ENCODE measurements at regions not wholly inside any gene's neighbourhood (a gene's known extent, or its start where the extent isn't known, plus 50 kb on each side); places are given as distances from the start of the nearest gene placed in this dataset.
"Not testable (repeated sequence)": the region's sequence is repeated elsewhere in the genome, so short reads cannot be mapped to it uniquely, and the experiment has no call there.

DNA sequence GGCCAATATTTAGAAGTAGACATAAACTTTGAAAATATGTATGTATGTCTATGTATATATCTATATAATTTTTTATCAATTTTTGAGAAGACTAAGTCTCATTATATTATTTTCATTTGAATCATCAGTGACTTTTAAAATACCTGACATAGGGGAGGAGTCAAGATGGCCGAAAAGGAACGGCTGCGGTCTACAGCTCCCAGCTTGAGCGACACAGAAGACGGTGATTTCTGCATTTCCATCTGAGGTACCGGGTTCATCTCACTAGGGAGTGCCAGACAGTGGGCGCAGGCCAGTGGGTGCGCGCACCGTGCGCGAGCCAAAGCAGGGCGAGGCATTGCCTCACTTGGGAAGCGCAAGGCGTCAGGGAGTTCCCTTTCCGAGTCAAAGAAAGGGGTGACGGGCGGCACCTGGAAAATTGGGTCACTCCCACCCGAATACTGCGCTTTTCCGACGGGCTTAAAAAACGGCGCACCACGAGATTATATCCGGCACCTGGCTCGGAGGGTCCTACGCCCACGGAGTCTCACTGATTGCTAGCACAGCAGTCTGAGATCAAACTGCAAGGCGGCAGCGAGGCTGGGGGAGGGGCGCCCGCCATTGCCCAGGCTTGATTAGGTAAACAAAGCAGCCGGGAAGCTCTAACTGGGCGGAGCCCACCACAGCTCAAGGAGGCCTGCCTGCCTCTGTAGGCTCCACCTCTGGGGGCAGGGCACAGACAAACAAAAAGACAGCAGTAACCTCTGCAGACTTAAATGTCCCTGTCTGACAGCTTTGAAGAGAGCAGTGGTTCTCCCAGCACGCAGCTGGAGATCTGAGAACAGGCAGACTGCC, 181.1 kb downstream of the MANEA start:
- TF ChIP-seq, protein P1, sequence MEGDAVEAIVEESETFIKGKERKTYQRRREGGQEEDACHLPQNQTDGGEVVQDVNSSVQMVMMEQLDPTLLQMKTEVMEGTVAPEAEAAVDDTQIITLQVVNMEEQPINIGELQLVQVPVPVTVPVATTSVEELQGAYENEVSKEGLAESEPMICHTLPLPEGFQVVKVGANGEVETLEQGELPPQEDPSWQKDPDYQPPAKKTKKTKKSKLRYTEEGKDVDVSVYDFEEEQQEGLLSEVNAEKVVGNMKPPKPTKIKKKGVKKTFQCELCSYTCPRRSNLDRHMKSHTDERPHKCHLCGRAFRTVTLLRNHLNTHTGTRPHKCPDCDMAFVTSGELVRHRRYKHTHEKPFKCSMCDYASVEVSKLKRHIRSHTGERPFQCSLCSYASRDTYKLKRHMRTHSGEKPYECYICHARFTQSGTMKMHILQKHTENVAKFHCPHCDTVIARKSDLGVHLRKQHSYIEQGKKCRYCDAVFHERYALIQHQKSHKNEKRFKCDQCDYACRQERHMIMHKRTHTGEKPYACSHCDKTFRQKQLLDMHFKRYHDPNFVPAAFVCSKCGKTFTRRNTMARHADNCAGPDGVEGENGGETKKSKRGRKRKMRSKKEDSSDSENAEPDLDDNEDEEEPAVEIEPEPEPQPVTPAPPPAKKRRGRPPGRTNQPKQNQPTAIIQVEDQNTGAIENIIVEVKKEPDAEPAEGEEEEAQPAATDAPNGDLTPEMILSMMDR (CRISPR knock-in tag; IDR thresholded peaks at IDR 0.05) = not testable (repeated sequence)
- TF ChIP-seq ZNF598 (CRISPR knock-in tag; IDR thresholded peaks at IDR 0.05; ENCODE audit: borderline replicate concordance); KLF16 (CRISPR knock-in tag; IDR thresholded peaks at IDR 0.05); PAWR (CRISPR knock-in tag; IDR thresholded peaks at IDR 0.05; ENCODE audit: borderline replicate concordance); SNRNP70 (IDR thresholded peaks at IDR 0.05; ENCODE audit: low read depth, low read length): not testable (repeated sequence)

All from HepG2 (cell line).